Aorta (tissue), 5 donors: ENCODE measurements at regions not wholly inside any gene's neighbourhood (a gene's known extent, or its start where the extent isn't known, plus 50 kb on each side); places are given as distances from the start of the nearest gene placed in this dataset.

Experiments
- ATAC-seq: fragments of 200-7000 bp; cut with Tn5 transposase; one replicate; pipeline ENCODE4 v1.9.1; 2022; ENCODE audit warnings: moderate library complexity; ENCODE audit not compliant: low FRiP score
- DNase-seq, 2 donors: peaks; one replicate each; pipeline ENCODE4 v3.0.0-alpha.2; 2020
- H3K27ac ChIP-seq, 2 donors: one replicate each; pipeline ENCODE4 v1.5.1; 2013; ENCODE audit warnings: low read length in 2 of 2, mild to moderate bottlenecking in 2 of 2, moderate library complexity in 2 of 2, control low read depth in 1 of 2, inconsistent platforms in 1 of 2, low read depth in 1 of 2
- H3K27me3 ChIP-seq, 2 donors: one replicate each; pipeline ENCODE4 v1.6.1; 2013; ENCODE audit warnings: control low read depth in 1 of 2, low read length in 1 of 2, mild to moderate bottlenecking in 1 of 2, moderate library complexity in 1 of 2; ENCODE audit not compliant: insufficient read depth in 2 of 2, control insufficient read depth in 1 of 2
- H3K36me3 ChIP-seq, 2 donors: one replicate each; pipeline ENCODE4 v1.6.1; 2013; ENCODE audit warnings: control low read depth in 1 of 2, low read length in 1 of 2, mild to moderate bottlenecking in 1 of 2; ENCODE audit not compliant: insufficient read depth in 2 of 2, control insufficient read depth in 1 of 2
- H3K4me1 ChIP-seq, 2 donors: one replicate each; pipeline ENCODE4 v1.6.1; 2013; ENCODE audit warnings: low read length in 2 of 2, control low read depth in 1 of 2, mild to moderate bottlenecking in 1 of 2, moderate library complexity in 1 of 2; ENCODE audit not compliant: insufficient read depth in 2 of 2, control insufficient read depth in 1 of 2
- H3K4me3 ChIP-seq, 2 donors: one replicate each; pipeline ENCODE4 v1.5.1; 2013; ENCODE audit warnings: low read length in 2 of 2, control low read depth in 1 of 2, mild to moderate bottlenecking in 1 of 2
- H3K9me3 ChIP-seq: one replicate; pipeline ENCODE4 v1.6.1; 2013; ENCODE audit warnings: mild to moderate bottlenecking, low read length; ENCODE audit not compliant: control insufficient read depth
- WGBS, 2 donors: extraction: QIAGEN DNeasy Blood & Tissue Kit; methylation state at CpG; one replicate each; pipeline ENCODE4 v1.1.7; 2013; 5-methylcytosine and 5-hydroxymethylcytosine counted together
- intact Hi-C, 2 donors: fragments of 100-400 bp; cut with DNase I; formaldehyde crosslinking; loops; one replicate each; pipeline versions ENCODE4 v1.14.2 to v1.15.0; 2022
- donor health status: healthy with polysubstance abuse.
- donor health status: Bipolar disorder and iron deficiency.
- donor health status: DM: no; HTN: no; CAD: no.
- donor health status: DM: no; HTN: no; CAD: no.
- donor health status: DM: yes; HTN: yes; CAD: no.

GRCh38 chr13:99132295-99132835 lies 68.3 kb upstream of the UBAC2 start:
- Histone ChIP-seq H3K9me3 (no peaks in the 10 kb centered on the region), H3K27ac (no peak overlapping the region), H3K27me3 (no peaks in the 10 kb centered on the region), H3K4me3 (no peak overlapping the region), H3K36me3 (no peaks in the 10 kb centered on the region), H3K4me1 (no peaks in the 10 kb centered on the region)
- no peak for ATAC-seq
- intact Hi-C loops: no loop called here
- DNase-seq: no peak

GRCh38 chr13:99133230-99133629 lies 67.4 kb upstream of the UBAC2 start:
- Histone ChIP-seq H3K9me3 (no peaks in the 10 kb centered on the region), H3K4me3 (no peak overlapping the region), H3K27me3 (no peaks in the 10 kb centered on the region), H3K36me3 (no peaks in the 10 kb centered on the region), H3K4me1 (no peaks in the 10 kb centered on the region), H3K27ac (no peak overlapping the region)
- ATAC-seq (no peak), DNase-seq (no peak)
- intact Hi-C loops: no loop called here
- 84 to 92% methylated on average over 1 of the region's 1 CpG for WGBS, 2 donors

GRCh38 chr13:99133848-99134247 lies 66.8 kb upstream of the UBAC2 start:
- Histone ChIP-seq H3K9me3 (no peaks in the 10 kb centered on the region), H3K36me3 (no peaks in the 10 kb centered on the region), H3K27ac (no peak overlapping the region), H3K27me3 (no peaks in the 10 kb centered on the region), H3K4me1 (no peaks in the 10 kb centered on the region), H3K4me3 (no peak overlapping the region)
- ATAC-seq (no peak), DNase-seq (no peak)
- intact Hi-C loops: no loop called here
- WGBS, 2 donors: 63 to 69% methylated on average over 3 of the region's 3 CpGs

DNA sequence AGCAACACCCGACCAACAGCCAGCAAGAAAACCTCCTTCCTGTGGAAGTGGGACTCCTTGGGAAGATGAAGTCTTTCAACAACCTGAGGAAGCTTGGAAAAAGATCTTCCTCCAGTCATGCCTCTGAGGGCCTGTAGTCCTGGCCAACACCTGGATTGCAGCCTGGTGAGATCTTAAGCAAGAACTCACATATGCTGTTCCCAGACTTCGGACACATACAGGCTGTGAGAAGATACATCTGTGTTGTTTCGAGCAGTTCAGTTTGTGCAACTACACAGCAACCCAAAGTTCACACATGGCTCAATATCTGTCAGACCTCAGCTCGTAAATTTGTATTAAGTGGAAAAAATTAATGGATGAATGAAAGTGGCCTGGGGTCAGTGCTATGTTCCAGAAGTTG lies 65.1 kb upstream of the UBAC2 start:
- ATAC-seq (no peak), DNase-seq (no peak)
- no peak overlapping the region for H3K4me3 ChIP-seq
- no peaks in the 10 kb centered on the region for H3K4me1 ChIP-seq
- H3K27ac ChIP-seq: no peak overlapping the region
- H3K36me3 ChIP-seq: no peaks in the 10 kb centered on the region
- H3K27me3 ChIP-seq: no peaks in the 10 kb centered on the region
- 72 to 80% methylated on average over 4 of the region's 4 CpGs for WGBS, 2 donors
- intact Hi-C loops: no loop called here
- no peaks in the 10 kb centered on the region for H3K9me3 ChIP-seq

DNA sequence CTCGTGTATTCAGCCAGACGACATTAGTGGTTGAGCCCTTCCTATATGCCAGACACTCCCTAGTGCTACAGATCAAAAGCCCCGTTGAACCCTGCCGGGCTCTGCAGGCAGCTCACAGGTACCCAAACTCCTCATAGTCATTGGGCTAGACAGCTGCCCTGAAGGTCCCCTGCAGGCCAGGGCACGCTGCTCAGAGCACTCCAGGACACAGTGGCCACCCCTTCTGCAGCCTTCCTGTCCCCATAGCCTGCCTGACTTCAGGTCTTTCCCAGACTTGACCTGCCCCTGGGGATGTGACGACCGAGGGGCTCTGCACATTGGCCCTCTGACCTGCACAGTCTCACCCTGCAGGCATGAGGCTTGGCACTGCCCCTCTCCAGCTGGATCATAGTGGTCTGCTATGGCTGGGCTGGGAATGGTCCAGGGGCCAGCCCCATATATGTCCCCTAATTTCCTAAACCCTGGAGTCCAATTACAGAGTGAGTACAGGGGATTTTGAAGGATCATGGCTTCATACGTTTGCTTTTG lies 64.2 kb upstream of the UBAC2 start:
- Histone ChIP-seq H3K27ac (no peak overlapping the region), H3K4me3 (no peak overlapping the region), H3K9me3 (no peaks in the 10 kb centered on the region), H3K27me3 (no peaks in the 10 kb centered on the region), H3K36me3 (no peaks in the 10 kb centered on the region), H3K4me1 (no peaks in the 10 kb centered on the region)
- peak; percentile 7 for ATAC-seq
- WGBS, 2 donors: 60 to 61% methylated on average over 8 of the region's 8 CpGs
- intact Hi-C loops: no loop called here
- DNase-seq: no peak

GRCh38 chr13:99140831-99141230 lies 59.8 kb upstream of the UBAC2 start:
- WGBS, 2 donors: 64 to 69% methylated on average over 9 of the region's 9 CpGs
- no peaks in the 10 kb centered on the region for H3K4me1 ChIP-seq
- intact Hi-C loops: no loop called here
- ATAC-seq (no peak), DNase-seq (no peak)
- H3K27ac ChIP-seq: no peak overlapping the region
- no peaks in the 10 kb centered on the region for H3K9me3 ChIP-seq
- no peaks in the 10 kb centered on the region for H3K27me3 ChIP-seq
- H3K4me3 ChIP-seq: no peak overlapping the region
- H3K36me3 ChIP-seq: no peaks in the 10 kb centered on the region

- whole genome bisulfite sequencing, 2 donors: 83 to 84% methylated on average over 4 of the region's 4 CpGs
- Histone ChIP-seq H3K27ac (no peak overlapping the region), H3K36me3 (no peaks in the 10 kb centered on the region), H3K9me3 (no peaks in the 10 kb centered on the region), H3K27me3 (no peaks in the 10 kb centered on the region), H3K4me3 (no peak overlapping the region), H3K4me1 (no peaks in the 10 kb centered on the region)
- DNase-seq (no peak), ATAC-seq (no peak)
- intact Hi-C loops: no loop called here
Measured at GRCh38 chr13:99143904-99144303, 56.8 kb upstream of the UBAC2 start.

DNA sequence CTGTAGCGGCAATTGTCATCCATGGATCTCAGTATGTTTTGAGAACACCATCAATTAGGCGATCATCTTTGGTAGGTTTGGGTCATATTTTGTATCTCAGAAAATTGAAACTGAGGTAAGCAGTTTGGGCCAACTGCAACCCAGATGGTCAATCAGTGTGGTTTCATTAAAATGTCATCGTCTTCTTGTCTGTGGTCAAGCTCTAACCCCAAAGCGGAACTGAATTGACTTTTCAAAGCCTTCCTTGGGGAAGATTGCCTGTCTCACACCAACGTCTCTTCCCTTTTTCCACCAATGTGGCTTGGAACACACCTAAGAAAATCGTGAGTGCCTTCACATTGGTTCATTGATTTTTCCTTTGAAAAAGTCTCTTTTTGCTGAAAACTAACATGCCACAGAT lies 56.3 kb upstream of the UBAC2 start:
- H3K36me3 ChIP-seq: no peaks in the 10 kb centered on the region
- intact Hi-C loops: no loop called here
- WGBS, 2 donors: 76 to 84% methylated on average over 6 of the region's 6 CpGs
- no peaks in the 10 kb centered on the region for H3K4me1 ChIP-seq
- DNase-seq (no peak), ATAC-seq (no peak)
- H3K4me3 ChIP-seq: no peak overlapping the region
- no peaks in the 10 kb centered on the region for H3K27me3 ChIP-seq
- H3K9me3 ChIP-seq: no peaks in the 10 kb centered on the region
- no peak overlapping the region for H3K27ac ChIP-seq

DNA sequence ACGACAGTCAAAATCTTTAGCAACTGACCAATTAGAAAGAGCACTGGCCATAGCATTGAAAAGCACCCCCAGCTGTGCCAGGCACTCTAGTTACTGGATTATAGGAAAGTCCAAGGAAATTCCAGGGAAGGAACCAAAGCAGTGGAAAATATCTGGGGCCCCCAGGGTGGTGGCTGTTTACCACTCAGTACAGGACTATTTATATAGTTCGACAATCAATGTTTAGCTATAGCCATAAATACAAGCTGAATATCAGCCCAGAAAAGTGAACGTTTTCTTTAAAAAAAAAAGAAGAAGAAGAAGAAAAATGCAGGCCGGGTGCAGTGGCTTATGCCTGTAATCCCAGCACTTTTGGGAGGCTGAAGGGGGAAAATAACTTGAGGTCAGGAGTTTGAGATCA lies 55.2 kb upstream of the UBAC2 start:
- Histone ChIP-seq H3K4me3 (no peak overlapping the region), H3K27ac (no peak overlapping the region), H3K4me1 (no peaks in the 10 kb centered on the region), H3K9me3 (no peaks in the 10 kb centered on the region), H3K27me3 (no peaks in the 10 kb centered on the region), H3K36me3 (no peaks in the 10 kb centered on the region)
- intact Hi-C loops: no loop called here
- WGBS, 2 donors: 63 to 75% methylated on average over 4 of the region's 4 CpGs
- ATAC-seq (no peak), DNase-seq (no peak)
